ENCODE measurements at regions not wholly inside any gene's neighbourhood (a gene's known extent, or its start where the extent isn't known, plus 50 kb on each side); places are given as distances from the start of the nearest gene placed in this dataset.
"Not testable (repeated sequence)": the region's sequence is repeated elsewhere in the genome, so short reads cannot be mapped to it uniquely, and the experiment has no call there.

DNA sequence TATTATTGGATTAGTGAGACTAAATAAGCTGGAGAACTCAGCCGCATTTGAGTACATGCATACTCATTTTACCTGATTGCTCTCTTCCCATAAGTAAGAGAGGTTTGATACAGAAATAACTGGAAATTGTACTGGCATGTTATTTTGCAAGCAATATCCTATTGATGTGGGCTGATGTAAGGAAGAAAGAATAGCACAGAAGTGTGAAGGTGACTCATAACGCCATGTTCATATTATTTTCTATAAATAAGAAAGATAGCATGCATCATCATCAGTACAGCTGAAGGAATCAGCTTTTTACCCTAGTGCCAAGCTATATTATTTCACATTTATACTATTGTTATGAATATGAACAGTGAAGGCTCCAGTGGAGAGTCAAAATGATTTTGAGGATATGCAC lies 138.3 kb upstream of the FAM47A start:
- DNase-seq (ENCODE audit: low read depth): no peak

DNA sequence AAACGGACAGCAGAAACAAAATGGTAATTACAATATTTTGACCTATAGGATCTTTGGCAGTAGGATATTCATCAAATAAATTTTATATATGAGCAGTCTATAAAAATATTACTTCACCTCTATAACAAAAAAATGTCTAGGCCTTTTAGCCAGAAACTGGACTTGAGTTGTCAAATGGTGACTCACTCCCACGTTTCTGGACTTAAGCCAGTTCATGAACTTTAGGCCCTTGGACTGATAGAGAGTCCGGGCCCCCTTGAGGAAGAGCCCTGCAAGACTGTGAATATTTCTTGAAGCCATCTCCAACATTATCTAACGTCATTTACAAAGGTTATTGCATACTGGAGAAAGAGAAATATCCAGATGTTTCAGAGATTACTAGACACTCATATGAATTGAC lies 106.8 kb upstream of the FAM47A start:
- DNase-seq (ENCODE audit: low read depth): no peak

DNA sequence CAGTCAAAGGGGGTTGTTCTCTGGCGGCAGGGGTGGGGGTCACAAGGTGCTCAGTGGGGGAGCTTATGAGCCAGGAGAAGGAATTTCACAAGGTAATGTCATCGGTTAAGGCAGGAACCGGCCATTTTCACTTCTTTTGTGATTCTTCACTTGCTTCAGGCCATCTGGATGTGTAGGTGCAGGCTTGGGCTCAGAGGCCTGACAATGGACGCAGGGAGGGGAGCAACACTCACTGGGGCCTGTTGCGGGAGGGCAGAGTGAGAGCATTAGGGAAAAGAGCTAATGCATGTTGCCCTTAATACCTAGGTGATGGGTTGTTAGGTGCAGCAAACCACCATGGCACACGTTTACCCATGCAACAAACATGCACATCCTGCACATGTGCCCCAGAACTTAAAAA lies 98.0 kb upstream of the FAM47A start:
- DNase-seq (ENCODE audit: low read depth): not testable (repeated sequence)

DNA sequence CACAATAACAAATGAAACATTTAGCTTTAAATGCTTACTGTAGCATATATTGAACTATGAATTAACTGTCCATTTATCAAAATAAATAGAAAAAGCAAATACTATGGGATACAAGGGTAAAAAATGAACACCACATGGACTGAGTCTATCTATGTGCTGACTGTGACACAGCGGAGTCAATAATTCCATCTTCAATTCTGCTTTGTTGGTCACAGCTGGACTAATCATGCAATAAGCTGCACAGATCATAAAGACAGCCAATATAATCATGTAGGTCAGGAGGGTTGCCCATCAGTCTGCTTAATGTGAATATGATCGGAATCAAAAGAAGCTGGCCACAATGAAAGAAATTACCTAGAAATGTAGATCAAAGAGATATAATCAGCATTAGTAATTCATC lies 95.7 kb upstream of the FAM47A start:
- DNase-seq (ENCODE audit: low read depth): no peak

DNA sequence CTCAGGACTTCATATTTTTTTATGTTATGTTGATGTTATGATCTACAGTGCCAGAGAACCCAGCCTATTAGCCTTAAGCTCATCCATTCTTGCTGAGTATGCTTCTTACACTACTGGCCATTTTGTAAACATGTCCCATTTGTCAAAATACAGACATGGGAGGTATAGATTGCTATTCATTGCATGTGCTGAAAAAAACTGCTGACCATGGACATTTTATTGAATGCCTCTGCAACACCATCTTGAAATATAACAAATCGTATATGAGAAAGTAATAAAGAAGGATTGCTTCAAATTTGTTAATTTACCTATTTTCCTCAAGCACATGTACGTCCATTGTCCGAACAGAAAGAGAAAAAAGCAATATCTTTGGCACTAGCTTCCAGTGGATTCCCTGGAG lies 91.5 kb upstream of the FAM47A start:
- DNase-seq (ENCODE audit: low read depth): no peak

DNA sequence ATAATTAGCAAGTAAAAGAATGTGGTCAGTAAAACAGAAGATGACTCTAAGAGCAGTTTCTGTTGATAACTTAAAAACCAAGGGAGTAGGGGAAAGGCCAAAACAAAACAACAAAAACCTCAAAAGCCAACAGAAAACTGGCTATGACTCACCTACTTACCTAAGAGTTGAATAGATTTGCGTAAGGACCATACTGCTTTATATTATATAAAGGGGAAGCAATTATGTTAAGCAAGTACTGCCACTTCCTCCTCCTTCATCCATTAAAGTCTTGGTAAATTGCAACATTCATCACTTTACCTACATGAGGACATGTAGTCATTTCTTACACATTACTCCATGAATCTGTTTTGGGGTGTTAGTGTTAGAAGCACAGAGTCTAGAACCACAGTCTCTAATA lies 85.9 kb upstream of the FAM47A start:
- DNase-seq (ENCODE audit: low read depth): no peak

DNA sequence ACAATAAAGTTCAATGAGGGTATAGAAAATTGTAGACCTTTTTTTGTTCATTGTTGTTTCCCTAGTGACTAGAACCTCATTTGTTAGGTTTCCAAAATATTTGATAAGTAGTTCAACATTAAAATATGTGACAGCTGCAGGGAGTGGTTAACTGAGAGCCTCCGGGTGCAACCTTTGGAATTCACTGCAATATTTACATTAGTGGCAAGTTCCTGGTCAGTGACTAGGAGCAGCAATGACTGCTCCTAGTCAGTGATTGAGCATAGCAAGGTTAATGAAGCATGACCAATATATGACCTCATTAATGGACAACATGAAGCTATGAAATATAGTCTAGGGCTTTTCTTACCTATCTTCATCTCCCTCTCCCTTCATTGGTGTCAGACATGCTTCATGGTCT lies 65.8 kb upstream of the FAM47A start:
- no peak for DNase-seq (ENCODE audit: low read depth)

All from GM04504 (cell line).